IMR-90 (cell line): ENCODE measurements at regions not wholly inside any gene's neighbourhood (a gene's known extent, or its start where the extent isn't known, plus 50 kb on each side); places are given as distances from the start of the nearest gene placed in this dataset.

ENCODE experiments used
- ATAC-seq: fragments of 200-7000 bp; cut with Tn5 transposase; 2 replicates; pipeline ENCODE4 v1.9.1; 2020; ENCODE audit warnings: low read depth, mild to moderate bottlenecking, moderate library complexity
- BruUV-seq: library from RNA; stranded (reverse); fragments of 400-500 nt; replicated peaks from 2 replicates; lab custom pipeline; 2021; lab: Mats Ljungman, UMichigan
- CTCF ChIA-PET: fragments of 300-600 bp; formaldehyde crosslinking; extraction: SDS; loops from one replicate; lab custom pipeline; 2021; ENCODE audit warnings: antibody characterized with exemption; lab: Yijun Ruan, JAX
- POLR2A ChIA-PET: fragments of 300-600 bp; sonication (Branson Sonifier 250); formaldehyde crosslinking; loops from one replicate; lab custom pipeline; 2022; ENCODE audit warnings: antibody characterized with exemption; ENCODE audit not compliant: unreplicated experiment; lab: Charles Lee
- DNase-seq: peaks from one replicate; pipeline ENCODE4 v3.0.0; 2013
- H2AFZ ChIP-seq: replicated peaks from 2 replicates; pipeline ENCODE3; 2013; ENCODE audit warnings: low read length, mild to moderate bottlenecking; ENCODE audit not compliant: poor library complexity
- H2AK5ac ChIP-seq: 2 replicates; pipeline ENCODE4 v1.6.1; 2013; ENCODE audit warnings: low read depth, low read length, inconsistent platforms
- H2AK9ac ChIP-seq: replicated peaks from 2 replicates; pipeline ENCODE3; 2013; ENCODE audit warnings: mild to moderate bottlenecking, low read depth, low read length, moderate library complexity; ENCODE audit not compliant: poor library complexity
- H2BK120ac ChIP-seq: 2 replicates; pipeline ENCODE4 v1.6.1; 2013; ENCODE audit warnings: low read depth, low read length, inconsistent platforms
- H2BK15ac ChIP-seq: 3 replicates; pipeline ENCODE4 v1.6.1; 2013; ENCODE audit warnings: low read depth, low read length, inconsistent platforms
- H2BK20ac ChIP-seq: 2 replicates; pipeline ENCODE4 v1.6.1; 2013; ENCODE audit warnings: low read depth, mild to moderate bottlenecking, inconsistent platforms, low read length, moderate library complexity
- H2BK5ac ChIP-seq: 2 replicates; pipeline ENCODE4 v1.6.1; 2013; ENCODE audit warnings: mild to moderate bottlenecking, low read depth, low read length, inconsistent platforms; ENCODE audit not compliant: poor library complexity, severe bottlenecking
- H3K14ac ChIP-seq: replicated peaks from 2 replicates; pipeline ENCODE4 v1.6.1; 2013; ENCODE audit warnings: low read depth, low read length, inconsistent platforms
- H3K18ac ChIP-seq: 2 replicates; pipeline ENCODE4 v1.6.1; 2013; ENCODE audit warnings: low read depth, low read length, control low read depth
- H3K23ac ChIP-seq: 2 replicates; pipeline ENCODE4 v1.6.1; 2013; ENCODE audit warnings: low read depth, low read length, inconsistent platforms
- H3K27ac ChIP-seq: 2 replicates; pipeline ENCODE4 v1.5.1; 2013; ENCODE audit warnings: mild to moderate bottlenecking, control low read depth, low read length; ENCODE audit not compliant: insufficient read depth
- H3K27me3 ChIP-seq: 2 replicates; pipeline ENCODE4 v1.6.1; 2013; ENCODE audit warnings: low read length; ENCODE audit not compliant: control insufficient read depth, insufficient read depth
- H3K36me3 ChIP-seq: 2 replicates; pipeline ENCODE4 v1.6.1; 2013; ENCODE audit warnings: low read length, mixed read lengths; ENCODE audit not compliant: control insufficient read depth, insufficient read depth
- H3K4ac ChIP-seq: 2 replicates; pipeline ENCODE4 v1.6.1; 2013; ENCODE audit warnings: low read depth, low read length, inconsistent platforms
- H3K4me1 ChIP-seq: 2 replicates; pipeline ENCODE4 v1.6.1; 2013; ENCODE audit warnings: low read length, mixed read lengths; ENCODE audit not compliant: control insufficient read depth, insufficient read depth
- H3K4me2 ChIP-seq: 2 replicates; pipeline ENCODE4 v1.6.1; 2013; ENCODE audit warnings: low read depth, mild to moderate bottlenecking, control low read depth, low read length, moderate library complexity
- H3K4me3 ChIP-seq: 2 replicates; pipeline ENCODE4 v1.5.1; 2013; ENCODE audit warnings: low read depth, mild to moderate bottlenecking, control low read depth, low read length, moderate library complexity; ENCODE audit not compliant: insufficient read depth
- H3K56ac ChIP-seq: 2 replicates; pipeline ENCODE4 v1.6.1; 2013; ENCODE audit warnings: low read length, inconsistent platforms; ENCODE audit not compliant: insufficient read depth; ENCODE audit errors: extremely low read depth
- H3K79me1 ChIP-seq, 2 experiments: 2 replicates each; pipeline ENCODE4 v1.6.1; 2013; ENCODE audit warnings: low read length in 2 of 2, inconsistent platforms in 1 of 2, low read depth in 1 of 2
- H3K9ac ChIP-seq: 2 replicates; pipeline ENCODE4 v1.6.1; 2013; ENCODE audit warnings: low read depth, low read length, control low read depth
- H3K9me1 ChIP-seq: 2 replicates; pipeline ENCODE4 v1.6.1; 2013; ENCODE audit warnings: low read length, inconsistent platforms; ENCODE audit not compliant: insufficient read depth
- H3K9me3 ChIP-seq: 2 replicates; pipeline ENCODE4 v1.6.1; 2013; ENCODE audit warnings: low read length; ENCODE audit not compliant: control insufficient read depth, insufficient read depth
- H4K20me1 ChIP-seq: 2 replicates; pipeline ENCODE4 v1.6.1; 2013; ENCODE audit warnings: low read length, inconsistent platforms; ENCODE audit not compliant: insufficient read depth
- H4K5ac ChIP-seq: 2 replicates; pipeline ENCODE4 v1.6.1; 2013; ENCODE audit warnings: mild to moderate bottlenecking, low read depth, low read length, control low read depth
- H4K8ac ChIP-seq, 2 experiments: 2 replicates each; pipeline ENCODE4 v1.6.1; 2013; ENCODE audit warnings: low read depth in 2 of 2, low read length in 2 of 2, control low read depth in 1 of 2, inconsistent platforms in 1 of 2
- H4K91ac ChIP-seq: 2 replicates; pipeline ENCODE4 v1.6.1; 2013; ENCODE audit warnings: low read depth, low read length, inconsistent platforms; ENCODE audit not compliant: insufficient read depth
- BHLHE40 ChIP-seq: fragments of 150-350 bp; IDR thresholded peaks from 2 replicates; pipeline ENCODE4 v1.6.1; 2016; ENCODE audit warnings: mild to moderate bottlenecking, low read depth, low read length
- CEBPB ChIP-seq: IDR thresholded peaks from 2 replicates; pipeline ENCODE4 v1.6.1; 2012; ENCODE audit warnings: low read depth, low read length, improper control_type of control experiment
- CHD1 ChIP-seq: IDR thresholded peaks from 2 replicates; pipeline ENCODE4 v1.6.1; 2012; ENCODE audit warnings: low read depth, low read length, improper control_type of control experiment
- MAFK ChIP-seq: IDR thresholded peaks from 2 replicates; pipeline ENCODE4 v1.6.1; 2012; ENCODE audit warnings: low read depth, low read length, improper control_type of control experiment
- MAZ ChIP-seq: IDR thresholded peaks from 2 replicates; pipeline ENCODE4 v1.6.1; 2012; ENCODE audit warnings: low read depth, mild to moderate bottlenecking, low read length, improper control_type of control experiment, moderate library complexity, borderline replicate concordance
- NFE2L2 ChIP-seq: fragments of 150-350 bp; IDR thresholded peaks from 2 replicates; pipeline ENCODE4 v1.6.1; 2016; ENCODE audit warnings: low read depth, mild to moderate bottlenecking, low read length
- RAD21 ChIP-seq: IDR thresholded peaks from 2 replicates; pipeline ENCODE4 v1.6.1; 2012; ENCODE audit warnings: low read length, improper control_type of control experiment
- RFX5 ChIP-seq: IDR thresholded peaks from 2 replicates; pipeline ENCODE4 v1.8.0; 2012; ENCODE audit warnings: low read depth, mild to moderate bottlenecking, low read length, moderate library complexity
- WGBS, 2 experiments: methylation state at CpG; one replicate each; pipeline versions ENCODE4 v1.1.5 to v1.1.7; 2013; ENCODE audit warnings: missing lambda C conversion rate in 2 of 2; ENCODE audit not compliant: insufficient read length in 1 of 2; ENCODE audit errors: extremely low coverage in 2 of 2; 5-methylcytosine and 5-hydroxymethylcytosine counted together
- dilution Hi-C: fragments of 300-500 bp; cut with HindIII; formaldehyde crosslinking; loops from one replicate; pipeline ENCODE4 v1.14.3; 2018; ENCODE audit warnings: low sequenced_read_pairs; ENCODE audit not compliant: unreplicated experiment
- in situ Hi-C: fragments of 300-500 bp; cut with MboI; formaldehyde crosslinking; loops from 3 replicates; pipeline ENCODE4 v1.14.3; 2019; ENCODE audit warnings: low sequenced_read_pairs, inconsistent platforms, mixed read lengths
- intact Hi-C: fragments of 100-400 bp; cut with micrococcal nuclease; formaldehyde crosslinking; loops from 2 replicates; pipeline ENCODE4 v1.10.0; 2022
- TF ChIP-seq, protein P1 (sequence below): fragments of 150-350 bp; IDR thresholded peaks from 2 replicates; pipeline ENCODE4 v1.6.1; 2017; ENCODE audit warnings: mild to moderate bottlenecking, antibody characterized with exemption, low read length, low read depth
- TF ChIP-seq, protein P2 (sequence below): fragments of 150-350 bp; IDR thresholded peaks from 2 replicates; pipeline ENCODE4 v1.6.1; 2016; ENCODE audit warnings: low read depth, mild to moderate bottlenecking, low read length, moderate library complexity, borderline replicate concordance

DNA sequence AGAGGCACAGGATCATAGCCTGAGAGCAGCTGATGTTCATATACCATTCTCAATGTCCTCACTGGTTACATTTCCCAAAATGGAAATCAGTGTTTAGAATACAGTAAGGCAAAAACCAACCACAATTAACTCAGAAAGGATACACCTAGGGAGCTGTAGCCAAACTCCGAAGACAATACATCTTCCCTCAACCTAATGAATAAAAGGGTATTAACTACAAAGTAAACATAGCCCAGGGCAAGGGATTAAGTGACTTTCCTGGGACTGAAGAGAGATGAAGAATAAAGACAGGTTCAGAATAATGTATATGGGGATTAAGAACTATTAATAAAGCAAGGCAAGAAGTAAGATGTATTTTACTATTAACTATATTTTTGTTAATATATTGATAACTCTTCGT lies 79.5 kb downstream of the RPS29 start:
- Histone ChIP-seq H2BK120ac (no peak overlapping the region), H3K4me2 (no peak overlapping the region), H4K5ac (no peak overlapping the region), H2BK20ac (no peak overlapping the region), H4K20me1 (no peaks in the 10 kb centered on the region), H3K9me1 (no peaks in the 10 kb centered on the region), H3K14ac (no peak overlapping the region), H3K23ac (no peak overlapping the region), H3K9me3 (peaks cover 4% of the 10 kb centered on the region; the same call in 1 of the 2 replicates), H3K56ac (no peak overlapping the region), H3K18ac (no peak overlapping the region), H4K91ac (no peak overlapping the region), H2AK9ac (no peak overlapping the region), H2AFZ (no peak overlapping the region), H3K4ac (no peak overlapping the region), H3K36me3 (no peaks in the 10 kb centered on the region), H4K8ac (no peak overlapping the region), H2BK5ac (no peak overlapping the region), H3K27me3 (peaks cover 2% of the 10 kb centered on the region; the same call in 1 of the 2 replicates), H3K9ac (no peak overlapping the region), H2AK5ac (no peak overlapping the region), H3K27ac (no peak overlapping the region), H2BK15ac (no peak overlapping the region), H3K4me1 (no peaks in the 10 kb centered on the region), H3K79me1 (no peaks in the 10 kb centered on the region), H3K4me3 (no peak overlapping the region)
- DNase-seq (no peak), ATAC-seq (no peak)
- dilution Hi-C loops (no loop called here), in situ Hi-C loops (no loop called here), intact Hi-C loops (no loop called here)
- WGBS, 2 experiments: no CpG with 5 or more reads among the region's 2 CpGs
- ChIA-PET POLR2A (no interaction called here), CTCF (no interaction called here)
- TF ChIP-seq, protein P1, sequence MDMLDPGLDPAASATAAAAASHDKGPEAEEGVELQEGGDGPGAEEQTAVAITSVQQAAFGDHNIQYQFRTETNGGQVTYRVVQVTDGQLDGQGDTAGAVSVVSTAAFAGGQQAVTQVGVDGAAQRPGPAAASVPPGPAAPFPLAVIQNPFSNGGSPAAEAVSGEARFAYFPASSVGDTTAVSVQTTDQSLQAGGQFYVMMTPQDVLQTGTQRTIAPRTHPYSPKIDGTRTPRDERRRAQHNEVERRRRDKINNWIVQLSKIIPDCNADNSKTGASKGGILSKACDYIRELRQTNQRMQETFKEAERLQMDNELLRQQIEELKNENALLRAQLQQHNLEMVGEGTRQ: no peak
- TF ChIP-seq RFX5 (no peak), RAD21 (no peak), MAZ (no peak), NFE2L2 (no peak), CHD1 (no peak), CEBPB (no peak), BHLHE40 (no peak), MAFK (no peak)
- TF ChIP-seq, protein P2, sequence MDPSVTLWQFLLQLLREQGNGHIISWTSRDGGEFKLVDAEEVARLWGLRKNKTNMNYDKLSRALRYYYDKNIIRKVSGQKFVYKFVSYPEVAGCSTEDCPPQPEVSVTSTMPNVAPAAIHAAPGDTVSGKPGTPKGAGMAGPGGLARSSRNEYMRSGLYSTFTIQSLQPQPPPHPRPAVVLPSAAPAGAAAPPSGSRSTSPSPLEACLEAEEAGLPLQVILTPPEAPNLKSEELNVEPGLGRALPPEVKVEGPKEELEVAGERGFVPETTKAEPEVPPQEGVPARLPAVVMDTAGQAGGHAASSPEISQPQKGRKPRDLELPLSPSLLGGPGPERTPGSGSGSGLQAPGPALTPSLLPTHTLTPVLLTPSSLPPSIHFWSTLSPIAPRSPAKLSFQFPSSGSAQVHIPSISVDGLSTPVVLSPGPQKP: no peak
- no TSS peak for BruUV-seq
